SK-N-DZ (cell line): ENCODE measurements at regions not wholly inside any gene's neighbourhood (a gene's known extent, or its start where the extent isn't known, plus 50 kb on each side); places are given as distances from the start of the nearest gene placed in this dataset.

Source experiments
- DNase-seq: peaks from one replicate; pipeline ENCODE4 v3.0.0-alpha.2; 2015; ENCODE audit warnings: low spot score

DNA sequence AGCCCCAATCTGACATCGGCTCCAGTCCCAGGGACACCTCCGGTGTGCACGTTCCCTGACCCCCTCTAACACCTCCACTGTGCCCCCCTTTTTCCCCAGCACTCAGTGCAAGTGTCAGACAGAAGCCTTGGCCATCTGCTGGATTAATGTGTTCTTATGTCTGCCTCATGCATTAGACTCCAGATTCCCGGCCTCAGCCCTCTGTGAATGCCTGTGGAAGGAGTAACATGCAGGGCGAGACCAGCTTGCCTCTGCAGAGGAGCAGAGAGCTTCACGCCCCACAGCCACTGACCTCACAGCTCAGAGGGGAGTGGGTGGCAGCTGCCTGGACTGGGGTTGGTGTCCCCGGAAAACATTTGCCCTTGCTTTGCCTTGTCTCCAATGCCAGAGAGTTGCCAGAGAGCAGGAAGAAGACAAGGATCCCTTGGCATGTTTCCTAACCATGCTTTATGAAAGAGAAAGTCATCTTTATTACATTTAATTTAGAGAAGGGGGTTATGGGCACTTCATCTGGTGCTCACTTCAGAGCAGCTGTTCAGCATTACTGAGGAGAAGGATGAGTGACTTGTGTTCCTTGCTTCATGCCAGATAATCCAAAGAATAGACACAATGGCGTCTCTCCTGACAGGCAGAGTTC, 91.6 kb upstream of the CXCL12 start:
- DNase-seq = no peak

DNA sequence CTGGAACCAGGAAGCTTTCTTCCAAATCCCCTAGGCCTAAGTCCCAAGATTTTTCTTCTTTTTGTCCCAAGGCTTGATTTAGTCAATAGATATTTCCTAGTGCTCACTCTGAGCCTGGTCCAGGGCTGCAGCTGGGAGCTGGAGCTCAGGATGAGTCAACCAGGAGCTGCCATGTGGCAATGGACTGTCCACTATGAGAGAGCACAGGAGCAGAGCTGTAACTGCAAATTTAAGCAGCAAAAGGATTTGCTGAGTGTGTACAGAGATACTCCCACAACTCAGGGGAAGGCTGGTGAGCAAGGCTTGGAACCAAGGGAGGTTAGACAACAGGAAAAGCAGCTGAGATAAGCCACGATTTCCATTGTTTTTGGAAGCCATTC, 92.1 kb upstream of the CXCL12 start:
- no peak for DNase-seq

DNA sequence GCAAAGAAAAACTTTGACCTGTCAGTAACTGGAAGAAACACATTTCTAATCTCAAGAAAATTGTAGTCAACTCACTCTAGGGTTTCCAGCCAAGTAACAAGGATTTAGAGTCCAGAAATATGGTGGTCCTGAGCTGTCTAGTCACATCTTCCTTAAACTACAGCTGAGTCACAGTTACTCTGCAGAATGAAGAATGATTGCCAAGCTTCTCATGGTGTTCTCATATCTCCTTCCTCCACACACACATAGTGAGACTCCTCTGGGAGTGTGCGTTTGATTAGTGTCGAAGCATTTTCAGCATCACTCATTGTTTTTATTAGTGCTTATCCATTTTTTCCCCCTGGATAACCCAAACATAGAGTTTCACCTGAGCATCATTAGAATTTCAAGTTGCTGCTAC, 93.1 kb upstream of the CXCL12 start:
- DNase-seq = no peak

DNA sequence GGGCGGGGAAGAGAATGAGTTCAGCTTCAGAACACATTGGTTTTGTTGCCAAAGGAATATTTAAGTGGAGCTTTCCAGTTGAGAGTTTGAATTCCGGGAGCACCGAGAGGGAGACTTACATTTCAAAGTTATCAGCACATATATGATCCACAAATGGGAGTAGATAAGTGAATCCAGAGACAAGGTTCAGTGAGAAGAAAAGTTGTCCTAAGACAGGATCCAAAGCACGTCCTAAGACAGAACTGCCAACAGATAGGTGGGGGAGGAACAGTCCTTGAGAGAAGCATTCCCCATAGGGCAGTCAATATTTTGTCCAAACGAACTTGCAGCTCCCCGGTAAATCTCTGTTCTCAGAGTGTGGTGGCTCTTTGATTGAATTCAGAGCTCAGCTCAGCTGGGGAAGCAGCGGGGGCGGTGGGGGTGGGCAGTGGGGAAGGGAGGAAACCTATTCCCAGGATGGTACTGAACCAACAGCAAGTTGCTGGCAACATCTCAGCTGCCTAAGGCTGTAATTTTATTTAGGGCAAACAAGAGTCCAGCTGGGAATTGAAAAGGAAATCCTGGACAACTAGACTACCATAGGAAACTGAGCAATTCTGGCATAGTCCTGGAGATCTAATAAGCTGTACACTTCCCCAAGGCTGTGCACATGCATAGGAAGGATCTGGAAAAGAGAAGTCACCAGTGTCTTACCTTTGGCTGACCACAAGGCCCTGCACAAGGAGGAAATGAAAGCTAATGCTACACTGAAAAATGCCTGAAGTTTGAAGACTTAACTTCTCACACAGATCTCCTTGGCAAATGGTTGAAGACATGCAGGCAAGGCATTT, 94.2 kb upstream of the CXCL12 start:
- DNase-seq = no peak

DNA sequence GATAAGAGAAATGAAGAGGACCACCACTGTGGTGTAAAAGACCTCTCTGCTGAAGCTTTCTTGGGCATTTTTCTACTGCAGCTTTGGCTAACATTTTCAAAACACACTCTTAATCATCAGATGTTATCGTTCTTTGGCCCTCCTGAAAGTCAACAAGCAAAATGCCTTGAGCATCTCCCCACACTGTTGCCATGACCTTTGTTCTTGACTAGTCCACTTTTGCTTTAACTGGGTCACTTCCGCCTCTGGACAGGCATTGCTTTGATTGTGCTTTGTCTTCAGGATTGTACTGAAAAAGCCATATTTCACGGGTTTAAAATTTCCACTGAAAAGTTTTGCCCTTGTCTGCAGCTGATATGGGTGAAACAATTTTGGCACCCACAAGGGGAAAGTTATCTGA, 107.8 kb upstream of the CXCL12 start:
- no peak for DNase-seq

DNA sequence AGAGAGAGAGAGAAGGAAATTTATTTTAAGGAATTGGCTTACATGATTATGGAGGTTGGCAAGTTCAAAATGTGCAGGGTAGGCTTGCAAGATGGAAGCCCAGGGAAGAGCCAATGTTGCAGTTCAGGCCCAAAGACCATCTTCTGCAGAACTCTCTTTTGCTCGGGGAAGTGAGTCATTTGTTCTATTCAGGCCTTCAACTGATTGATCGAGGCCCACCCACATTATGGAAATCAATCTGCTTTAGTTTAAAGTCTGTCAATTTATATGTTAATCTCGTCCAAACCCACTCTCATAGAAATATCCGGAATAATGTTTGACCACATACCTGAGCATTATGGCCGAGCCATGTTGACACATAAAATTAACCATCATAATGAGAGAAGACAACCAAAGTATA, 113.3 kb upstream of the CXCL12 start:
- no peak for DNase-seq

DNA sequence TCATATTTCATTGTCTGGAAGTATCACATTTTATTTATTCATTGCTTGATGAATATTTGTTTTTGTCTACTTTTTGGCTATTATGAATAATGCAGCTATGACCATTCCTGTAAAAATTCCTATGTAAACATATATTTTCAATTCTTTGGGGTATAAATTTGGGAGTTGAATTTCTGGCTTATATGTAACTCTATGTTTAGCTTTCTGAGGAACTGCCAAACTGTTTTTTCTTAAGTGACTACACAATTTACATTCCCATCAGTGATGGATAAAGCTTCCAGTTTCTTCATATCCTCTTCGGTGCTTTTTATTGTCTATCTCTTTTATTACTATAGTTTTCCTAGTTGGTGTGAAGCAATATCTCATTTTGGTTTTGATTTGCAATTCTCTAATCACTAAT, 115.6 kb upstream of the CXCL12 start:
- no peak for DNase-seq

DNA sequence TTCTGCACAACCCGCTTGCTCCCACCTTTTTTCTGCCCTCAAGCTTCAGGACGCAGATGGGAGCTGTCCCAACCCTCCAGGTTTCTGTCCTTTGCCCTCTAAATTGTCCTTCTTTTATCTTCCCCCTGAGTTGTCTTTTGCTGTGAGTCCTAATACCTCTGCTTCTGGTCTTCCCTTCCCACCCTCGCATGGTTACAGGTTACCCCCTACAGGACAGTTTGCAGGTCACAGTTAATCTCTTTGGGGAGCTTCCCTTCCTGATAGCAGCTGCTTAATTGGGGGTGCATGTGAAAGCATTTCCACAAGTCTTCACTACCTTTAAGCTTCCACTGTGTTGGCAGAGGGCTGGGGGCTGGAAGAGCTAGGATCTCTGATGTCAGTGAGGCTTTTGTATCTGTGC, 121.5 kb upstream of the CXCL12 start:
- DNase-seq = no peak

DNA sequence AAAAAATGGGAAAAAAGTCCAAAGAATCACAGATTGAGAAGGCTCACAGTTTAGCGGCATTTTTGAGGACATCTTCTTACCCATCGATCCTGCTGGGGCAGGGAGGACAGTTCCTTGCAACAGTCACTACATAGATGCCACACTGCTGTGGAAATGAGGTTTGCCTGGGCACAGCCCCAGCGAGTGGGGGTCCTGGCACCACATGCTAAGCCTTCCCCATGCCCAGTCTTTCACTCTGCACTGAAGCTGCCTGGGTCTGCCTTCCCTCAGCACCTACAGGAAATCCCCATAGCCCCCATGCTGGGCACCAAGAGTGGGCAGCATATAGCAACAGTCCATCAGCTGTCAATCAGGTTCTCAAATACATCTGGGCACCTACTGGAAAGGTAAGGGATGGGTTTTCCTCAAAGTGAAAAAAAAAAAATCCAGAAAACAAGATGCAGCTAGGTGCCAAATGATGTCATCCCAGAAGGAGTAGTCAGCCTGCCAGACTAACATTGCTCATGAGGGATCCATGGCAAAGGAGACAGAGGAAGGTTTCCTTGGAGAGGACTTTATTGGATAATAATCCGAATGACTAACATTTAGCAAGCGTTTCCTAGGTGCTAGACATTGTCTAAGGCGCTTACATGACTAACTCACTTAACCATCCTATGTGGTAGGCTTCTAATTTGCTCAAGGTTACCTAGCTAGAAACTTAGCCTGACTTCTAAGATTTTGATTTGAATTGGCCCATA, 125.7 kb upstream of the CXCL12 start:
- no peak for DNase-seq

DNA sequence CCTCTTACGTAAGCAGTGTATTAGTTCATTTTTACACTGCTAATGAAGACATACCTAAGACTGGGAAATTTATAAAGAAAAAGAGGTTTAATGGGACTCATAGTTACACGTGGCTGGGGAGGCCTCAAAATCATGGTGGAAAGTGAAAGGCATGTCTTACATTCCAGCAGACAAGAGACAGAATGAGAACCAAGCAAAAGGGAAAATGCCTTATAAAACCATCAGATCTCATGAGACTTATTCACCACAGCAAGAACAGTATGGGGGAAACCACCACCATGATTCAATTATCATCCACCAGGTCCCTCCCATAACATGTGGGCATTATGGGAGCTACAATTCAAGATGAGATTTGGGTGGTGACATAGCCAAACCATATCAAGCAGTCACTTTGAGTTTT, 126.3 kb upstream of the CXCL12 start:
- no peak for DNase-seq

DNA sequence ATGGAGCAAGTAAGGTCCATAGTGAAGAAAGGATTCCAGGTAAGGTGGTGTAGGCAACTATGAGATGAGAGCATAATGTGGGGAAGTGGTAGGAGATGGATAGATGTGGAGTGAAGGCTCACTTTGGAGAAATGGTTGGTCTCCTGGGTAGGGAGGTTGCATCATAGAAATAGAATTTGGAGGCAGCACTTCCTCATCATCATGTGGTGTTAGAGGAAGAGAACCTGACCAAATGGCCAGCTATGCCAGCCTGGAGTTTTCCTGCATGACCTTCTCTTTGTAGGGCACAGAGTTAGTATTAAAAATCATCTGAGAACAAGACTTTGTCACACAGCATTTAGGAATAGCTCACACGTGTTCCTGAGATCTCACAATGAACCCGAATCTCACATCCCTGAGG, 126.7 kb upstream of the CXCL12 start:
- DNase-seq = no peak

DNA sequence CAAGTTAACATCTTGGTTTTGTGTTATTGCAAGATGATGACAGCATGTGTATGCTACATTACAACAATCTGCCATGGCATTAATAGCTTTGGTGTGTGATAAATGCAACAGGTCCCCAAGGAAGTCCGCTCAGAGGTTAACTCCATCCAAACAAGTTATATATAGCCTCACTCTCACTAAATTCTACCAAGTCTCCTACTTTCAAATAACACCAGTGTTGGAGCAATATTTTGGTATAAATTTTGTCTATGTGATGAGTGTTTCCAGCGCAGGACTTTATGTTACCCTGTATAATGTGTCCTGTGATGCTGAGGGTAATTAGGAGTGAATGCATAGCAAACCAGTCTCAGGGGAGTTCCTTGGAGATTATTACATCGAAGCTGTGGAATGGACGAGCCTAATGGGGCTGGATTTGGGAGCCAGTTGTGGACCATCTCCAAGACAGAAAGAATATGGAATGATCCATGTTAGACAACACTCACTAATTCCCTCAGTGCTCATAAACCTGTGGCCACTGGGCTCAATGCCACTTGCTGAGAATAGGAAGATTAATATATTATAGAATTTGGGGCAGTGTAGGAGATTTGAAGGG, 127.6 kb upstream of the CXCL12 start:
- no peak for DNase-seq

DNA sequence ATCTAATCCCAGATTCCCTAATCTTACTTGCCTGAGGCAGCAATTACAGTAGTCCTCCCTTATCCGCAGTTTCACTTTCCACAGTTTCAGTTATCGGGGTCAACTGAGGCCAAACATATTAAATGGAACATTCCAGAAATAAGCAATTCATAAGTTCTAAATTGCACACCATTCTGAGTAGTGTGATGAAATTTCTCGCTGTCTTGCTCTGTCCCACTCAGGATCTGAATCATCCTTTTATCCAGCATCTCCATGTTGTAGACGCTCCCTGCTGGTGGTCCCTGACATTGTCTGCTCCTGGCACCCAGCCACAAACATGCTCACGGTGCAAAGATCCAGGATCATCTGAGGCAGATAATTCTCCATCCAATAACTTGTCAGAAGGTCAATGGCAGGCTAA, 128.7 kb upstream of the CXCL12 start:
- DNase-seq = no peak

DNA sequence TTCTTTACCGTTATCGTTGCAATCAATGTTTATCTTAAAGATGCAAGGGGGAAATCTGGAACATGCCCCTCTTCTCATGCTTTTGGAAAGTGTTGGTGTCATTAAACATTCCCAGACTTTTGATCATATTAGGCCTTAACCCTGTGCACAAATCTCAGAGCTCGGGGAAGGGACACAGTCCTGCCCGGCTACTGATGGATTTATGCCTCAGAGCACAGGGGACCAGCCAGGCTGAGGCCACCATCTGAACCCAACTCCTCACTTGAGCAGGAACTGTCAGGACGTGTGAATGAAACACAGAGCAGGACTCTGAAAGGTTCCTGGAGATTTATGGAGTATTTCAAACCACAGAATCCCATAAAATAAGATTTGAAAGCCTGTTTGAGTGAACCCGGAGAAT, 132.0 kb upstream of the CXCL12 start:
- DNase-seq = peak; percentile 56

DNA sequence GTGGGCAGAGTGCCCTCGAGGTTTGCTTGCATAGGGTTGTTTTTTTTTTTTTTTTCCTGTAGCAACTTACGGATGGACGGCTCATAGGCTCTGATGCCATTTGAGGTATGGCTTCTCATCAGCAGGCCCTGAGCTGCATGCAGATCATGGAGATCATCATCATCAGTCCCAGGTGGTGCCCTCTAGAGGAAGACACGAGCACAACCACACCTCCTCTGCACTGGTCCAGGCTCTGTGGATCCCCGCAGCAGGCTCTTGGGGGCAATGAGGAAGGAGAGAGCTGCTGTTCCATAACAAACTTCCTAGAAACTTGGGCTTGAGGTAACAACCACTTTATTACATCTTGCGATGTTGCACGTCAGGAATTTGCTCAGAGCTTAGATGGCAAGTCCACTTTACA, 132.7 kb upstream of the CXCL12 start:
- peak; percentile 38 for DNase-seq

DNA sequence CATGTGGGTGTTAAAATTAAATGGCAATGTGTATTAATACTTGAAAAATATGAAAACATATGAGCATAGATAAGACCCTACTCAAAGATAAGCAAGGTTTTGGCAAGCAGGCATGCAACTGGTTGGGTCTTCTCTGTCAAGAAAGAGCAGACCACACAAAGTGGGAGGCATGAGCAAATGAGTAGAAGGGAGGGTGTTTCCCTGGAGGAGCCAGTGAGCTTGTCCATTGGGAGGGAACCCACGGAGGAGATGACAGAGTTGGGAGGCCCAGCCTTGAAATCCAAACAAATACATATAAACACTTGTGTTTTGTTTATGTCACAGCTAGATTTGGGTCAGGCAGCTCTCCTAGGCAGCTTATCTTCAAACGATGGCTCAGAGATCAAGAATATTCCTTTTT, 134.5 kb upstream of the CXCL12 start:
- no peak for DNase-seq

DNA sequence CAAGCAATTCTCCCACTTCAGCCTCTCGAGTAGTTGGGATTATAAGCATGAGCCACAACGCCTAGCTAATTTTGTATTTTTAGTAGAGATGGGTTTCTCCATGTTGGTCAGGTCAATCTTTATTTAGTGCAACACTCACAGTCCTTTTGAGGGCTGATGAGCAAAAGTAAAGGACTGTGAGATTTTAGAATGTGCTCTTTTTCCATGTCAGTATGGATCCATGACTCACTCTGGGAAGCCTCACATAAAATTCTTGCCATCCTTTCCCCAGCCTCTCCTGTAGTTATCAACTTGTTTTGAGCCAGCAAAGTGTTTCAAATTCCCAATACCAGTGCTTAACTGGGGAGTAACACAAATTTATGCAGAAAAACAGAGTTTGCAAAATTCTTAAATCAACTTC, 135.8 kb upstream of the CXCL12 start:
- no peak for DNase-seq

DNA sequence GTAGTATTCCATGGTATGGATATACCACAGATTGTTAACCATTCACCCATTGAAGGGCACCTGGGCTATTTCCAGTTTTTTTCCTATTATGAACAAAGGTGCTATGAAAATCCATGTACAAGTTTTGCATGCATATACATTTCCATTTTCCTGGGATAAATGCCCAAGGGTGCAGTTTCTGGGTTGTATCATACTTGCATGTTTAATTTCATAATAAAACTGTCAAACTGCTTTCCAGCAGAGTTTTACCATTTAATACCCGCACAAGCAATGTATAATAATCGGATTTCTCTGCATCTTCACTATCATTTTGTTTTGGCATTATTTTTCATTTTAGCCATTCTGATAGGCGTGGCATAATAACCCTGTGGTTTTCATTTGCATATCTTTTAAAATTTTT, 154.3 kb upstream of the CXCL12 start:
- no peak for DNase-seq

DNA sequence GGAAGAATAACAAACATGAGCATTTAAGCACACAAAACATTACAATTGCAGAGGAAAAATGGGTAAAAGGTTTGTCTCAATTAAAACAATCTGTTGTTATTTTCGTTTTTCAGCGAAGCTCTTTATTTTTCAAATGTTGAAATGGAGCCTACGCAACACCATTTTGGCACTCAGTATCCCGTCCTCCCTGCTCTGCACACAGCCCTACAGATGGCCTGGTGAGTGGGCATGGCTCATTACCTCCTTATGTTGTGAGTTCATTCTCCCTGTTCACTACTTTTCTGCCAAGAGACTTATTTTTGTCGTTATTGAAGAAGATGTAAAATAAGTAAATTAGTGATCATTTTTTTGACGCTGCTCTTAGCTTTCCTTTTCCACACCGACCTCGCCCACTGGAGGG, 167.8 kb upstream of the CXCL12 start:
- no peak for DNase-seq

DNA sequence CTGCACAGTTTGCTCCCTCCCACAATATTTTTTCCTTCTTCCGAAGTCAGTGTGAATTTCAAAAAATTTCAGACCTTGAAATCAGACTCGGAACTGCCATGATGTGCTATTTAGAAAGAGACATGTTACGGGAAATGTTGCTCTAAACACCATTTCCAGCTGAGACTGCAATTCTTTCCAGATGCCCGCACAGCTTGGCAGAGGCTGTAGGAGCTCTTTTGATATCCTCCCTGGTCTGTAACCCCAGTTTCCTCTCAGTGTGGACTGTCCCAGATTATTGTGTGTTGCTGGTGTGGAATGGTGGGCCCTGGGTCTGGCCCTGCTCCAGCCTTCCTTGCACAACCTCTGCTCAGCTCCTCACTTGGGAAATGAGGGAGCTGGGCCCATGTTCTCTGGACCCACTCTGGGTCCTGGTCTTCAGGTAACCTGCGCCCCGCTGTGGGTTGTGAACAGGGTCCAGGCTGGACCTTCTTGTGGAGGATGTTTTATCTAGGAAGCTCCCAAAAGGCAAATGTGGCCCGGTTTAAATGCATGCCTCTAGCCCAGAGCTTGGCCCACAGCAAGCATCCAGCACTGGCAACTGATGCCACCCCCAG, 172.8 kb upstream of the CXCL12 start:
- no peak for DNase-seq

DNA sequence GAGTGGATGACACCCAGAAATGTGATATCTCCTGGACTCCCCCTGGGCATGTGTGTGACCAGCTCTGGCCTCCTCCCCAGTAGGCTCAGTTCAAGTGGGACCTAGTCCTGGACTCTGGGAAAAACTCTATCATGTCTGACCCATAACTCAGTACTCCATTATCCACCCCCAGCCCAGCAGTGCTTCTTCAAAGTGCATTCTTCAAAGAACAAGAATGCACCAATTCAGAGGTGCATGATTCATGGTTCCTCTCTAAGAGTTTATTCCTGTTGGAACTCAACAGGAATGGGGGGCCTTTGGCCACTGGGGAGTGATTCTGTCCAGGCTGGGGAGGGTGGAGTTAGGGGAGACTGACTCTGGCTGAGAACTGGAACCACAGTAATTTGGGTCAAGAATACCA, 173.6 kb upstream of the CXCL12 start:
- DNase-seq = no peak

DNA sequence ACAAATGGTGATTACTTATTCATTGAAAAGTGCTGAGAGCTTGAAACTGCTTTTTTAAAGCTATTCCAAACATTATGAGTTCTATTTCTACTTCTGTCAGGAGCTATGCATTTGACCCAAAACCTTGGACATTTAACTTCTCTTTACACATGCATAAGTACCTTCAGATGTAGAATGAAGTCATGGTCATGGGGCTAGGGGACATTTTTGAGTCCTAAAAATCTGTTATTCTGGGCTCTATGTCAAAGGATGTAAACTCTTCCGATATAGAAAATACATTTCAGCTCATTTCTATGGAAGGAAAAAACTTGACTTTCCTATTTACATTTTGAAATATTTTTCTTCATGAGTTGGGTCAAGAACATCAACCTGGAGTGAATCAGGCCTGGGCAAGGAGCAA, 179.5 kb upstream of the CXCL12 start:
- DNase-seq = no peak
